Rectal smooth muscle tissue (tissue), 1 donor: ENCODE measurements at regions not wholly inside any gene's neighbourhood (a gene's known extent, or its start where the extent isn't known, plus 50 kb on each side); places are given as distances from the start of the nearest gene placed in this dataset.

Experiments used
- H3K27ac ChIP-seq: one replicate; pipeline ENCODE4 v1.7.0; 2013; ENCODE audit warnings: low read depth, low read length, inconsistent platforms
- H3K27me3 ChIP-seq: one replicate; pipeline ENCODE4 v1.7.0; 2013; ENCODE audit warnings: low read length; ENCODE audit not compliant: control insufficient read depth, insufficient read depth
- H3K36me3 ChIP-seq: one replicate; pipeline ENCODE4 v1.7.0; 2013; ENCODE audit warnings: low read length; ENCODE audit not compliant: control insufficient read depth, insufficient read depth
- H3K4me1 ChIP-seq: one replicate; pipeline ENCODE4 v1.7.0; 2013; ENCODE audit warnings: low read length; ENCODE audit not compliant: control insufficient read depth, insufficient read depth
- H3K4me3 ChIP-seq: one replicate; pipeline ENCODE4 v1.7.0; 2013; ENCODE audit warnings: low read length
- H3K9ac ChIP-seq: one replicate; pipeline ENCODE4 v1.7.0; 2013; ENCODE audit warnings: low read length

- H3K4me3 ChIP-seq = no peak overlapping the region
- no peak overlapping the region for H3K27ac ChIP-seq
- no peaks in the 10 kb centered on the region for H3K27me3 ChIP-seq
- no peaks in the 10 kb centered on the region for H3K4me1 ChIP-seq
- no peak overlapping the region for H3K9ac ChIP-seq
- no peaks in the 10 kb centered on the region for H3K36me3 ChIP-seq
Measured at GRCh38 chr15:62524848-62525247, 359.8 kb upstream of the C2CD4B start.

GRCh38 chr15:62527387-62527786 is 362.3 kb upstream of the C2CD4B start:
- no peak overlapping the region for H3K27ac ChIP-seq
- no peaks in the 10 kb centered on the region for H3K36me3 ChIP-seq
- H3K4me1 ChIP-seq = no peaks in the 10 kb centered on the region
- no peak overlapping the region for H3K9ac ChIP-seq
- no peak overlapping the region for H3K4me3 ChIP-seq
- no peaks in the 10 kb centered on the region for H3K27me3 ChIP-seq

- Histone ChIP-seq H3K36me3 (no peaks in the 10 kb centered on the region), H3K9ac (no peak overlapping the region), H3K27ac (no peak overlapping the region), H3K4me3 (no peak overlapping the region), H3K4me1 (no peaks in the 10 kb centered on the region), H3K27me3 (no peaks in the 10 kb centered on the region)
Measured at GRCh38 chr15:62528505-62528904, 363.4 kb upstream of the C2CD4B start.

- no peak overlapping the region for H3K27ac ChIP-seq
- no peaks in the 10 kb centered on the region for H3K4me1 ChIP-seq
- no peaks in the 10 kb centered on the region for H3K36me3 ChIP-seq
- no peak overlapping the region for H3K4me3 ChIP-seq
- no peak overlapping the region for H3K9ac ChIP-seq
- no peaks in the 10 kb centered on the region for H3K27me3 ChIP-seq
Measured at GRCh38 chr15:62532367-62532766, 367.3 kb upstream of the C2CD4B start.

GRCh38 chr15:62533687-62534086 is 368.6 kb upstream of the C2CD4B start:
- Histone ChIP-seq H3K27ac (no peak overlapping the region), H3K36me3 (no peaks in the 10 kb centered on the region), H3K4me1 (no peaks in the 10 kb centered on the region), H3K9ac (no peak overlapping the region), H3K4me3 (no peak overlapping the region), H3K27me3 (no peaks in the 10 kb centered on the region)

GRCh38 chr15:62534996-62535395 is 369.9 kb upstream of the C2CD4B start:
- no peaks in the 10 kb centered on the region for H3K36me3 ChIP-seq
- no peaks in the 10 kb centered on the region for H3K4me1 ChIP-seq
- H3K9ac ChIP-seq = no peak overlapping the region
- no peaks in the 10 kb centered on the region for H3K27me3 ChIP-seq
- H3K4me3 ChIP-seq = no peak overlapping the region
- no peak overlapping the region for H3K27ac ChIP-seq

- no peak overlapping the region for H3K9ac ChIP-seq
- H3K27ac ChIP-seq = no peak overlapping the region
- H3K27me3 ChIP-seq = no peaks in the 10 kb centered on the region
- no peaks in the 10 kb centered on the region for H3K4me1 ChIP-seq
- no peak overlapping the region for H3K4me3 ChIP-seq
- H3K36me3 ChIP-seq = no peaks in the 10 kb centered on the region
Measured at GRCh38 chr15:62539236-62539635, 374.2 kb upstream of the C2CD4B start.

GRCh38 chr15:62541250-62541649 is 376.2 kb upstream of the C2CD4B start:
- Histone ChIP-seq H3K4me3 (no peak overlapping the region), H3K9ac (no peak overlapping the region), H3K36me3 (no peaks in the 10 kb centered on the region), H3K27ac (no peak overlapping the region), H3K4me1 (peaks cover 7% of the 10 kb centered on the region), H3K27me3 (no peaks in the 10 kb centered on the region)

- Histone ChIP-seq H3K36me3 (no peaks in the 10 kb centered on the region), H3K4me3 (no peak overlapping the region), H3K27me3 (no peaks in the 10 kb centered on the region), H3K9ac (no peak overlapping the region), H3K4me1 (peaks cover 7% of the 10 kb centered on the region), H3K27ac (no peak overlapping the region)
Measured at GRCh38 chr15:62541846-62542245, 376.8 kb upstream of the C2CD4B start.

GRCh38 chr15:62544446-62544845 is 379.4 kb upstream of the C2CD4B start:
- H3K27me3 ChIP-seq = no peaks in the 10 kb centered on the region
- no peak overlapping the region for H3K4me3 ChIP-seq
- no peaks in the 10 kb centered on the region for H3K36me3 ChIP-seq
- peaks cover 7% of the 10 kb centered on the region for H3K4me1 ChIP-seq
- no peak overlapping the region for H3K9ac ChIP-seq
- no peak overlapping the region for H3K27ac ChIP-seq

- no peaks in the 10 kb centered on the region for H3K27me3 ChIP-seq
- no peak overlapping the region for H3K4me3 ChIP-seq
- peaks cover 7% of the 10 kb centered on the region for H3K4me1 ChIP-seq
- H3K27ac ChIP-seq = no peak overlapping the region
- H3K9ac ChIP-seq = no peak overlapping the region
- H3K36me3 ChIP-seq = no peaks in the 10 kb centered on the region
Measured at GRCh38 chr15:62545467-62546227, 380.6 kb upstream of the C2CD4B start.

GRCh38 chr15:62546628-62547027 is 381.5 kb upstream of the C2CD4B start:
- no peak overlapping the region for H3K4me3 ChIP-seq

GRCh38 chr15:62547584-62547983 is 382.5 kb upstream of the C2CD4B start:
- H3K27me3 ChIP-seq = no peaks in the 10 kb centered on the region
- no peak overlapping the region for H3K27ac ChIP-seq
- H3K9ac ChIP-seq = no peak overlapping the region
- peaks cover 7% of the 10 kb centered on the region for H3K4me1 ChIP-seq
- no peaks in the 10 kb centered on the region for H3K36me3 ChIP-seq
- H3K4me3 ChIP-seq = no peak overlapping the region

More at GRCh38 chr15:62546628-62547027, 381.5 kb upstream of the C2CD4B start:
- Histone ChIP-seq H3K9ac (no peak overlapping the region), H3K27me3 (no peaks in the 10 kb centered on the region), H3K36me3 (no peaks in the 10 kb centered on the region), H3K4me1 (peaks cover 7% of the 10 kb centered on the region), H3K27ac (no peak overlapping the region)
